GM23248 (cell line): ENCODE measurements at regions not wholly inside any gene's neighbourhood (a gene's known extent, or its start where the extent isn't known, plus 50 kb on each side); places are given as distances from the start of the nearest gene placed in this dataset.

ENCODE experiments used
- EZH2 ChIP-seq: fragments of 200-600 bp; sonication (generic); IDR thresholded peaks from 2 replicates; pipeline ENCODE4 v1.6.1; 2018; ENCODE audit warnings: antibody characterized with exemption, mild to moderate bottlenecking; ENCODE audit not compliant: insufficient read depth, poor library complexity, severe bottlenecking
- EZH2phosphoT487 ChIP-seq: fragments of 200-600 bp; sonication (generic); IDR thresholded peaks from 2 replicates; pipeline ENCODE4 v1.6.1; 2018; ENCODE audit warnings: antibody characterized with exemption, moderate library complexity, mild to moderate bottlenecking, low read depth; ENCODE audit not compliant: insufficient read depth

GRCh38 chr3:165502707-165503106 is 306.5 kb upstream of the SLITRK3 start:
- no peak for TF ChIP-seq EZH2
- TF ChIP-seq EZH2phosphoT487 = no peak
